ENCODE measurements at regions not wholly inside any gene's neighbourhood (a gene's known extent, or its start where the extent isn't known, plus 50 kb on each side); places are given as distances from the start of the nearest gene placed in this dataset.

DNA sequence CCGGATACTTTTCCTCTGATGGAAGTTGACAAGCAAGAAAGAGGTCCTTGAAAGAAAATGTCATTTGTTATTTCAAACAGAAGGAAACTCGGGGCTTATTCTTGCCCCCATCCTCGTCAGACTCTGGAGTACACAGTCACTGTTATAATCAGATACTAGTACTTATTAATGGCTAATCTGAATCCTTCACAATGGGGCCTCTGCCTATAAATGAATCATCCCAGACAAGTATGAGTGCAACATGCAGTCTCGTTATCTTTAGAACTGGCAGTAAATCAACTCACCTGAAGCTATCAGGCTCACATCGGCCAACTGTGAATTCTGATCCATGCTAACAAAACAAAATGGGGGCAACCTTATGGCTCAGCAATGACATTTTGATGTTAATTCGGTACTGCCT, 216.7 kb downstream of the GRIN2B start:
- Histone ChIP-seq H3K79me2 (ENCODE audit: insufficient read depth) (no peaks in the 10 kb centered on the region), H3K27me3 (ENCODE audit: insufficient read depth) (no peaks in the 10 kb centered on the region; the same call in 1 of the 2 replicates), H2AFZ (ENCODE audit: low read depth) (no peak overlapping the region), H3K9me2 (no peaks in the 10 kb centered on the region), H3K27ac (ENCODE audit: low read depth in 2 of 2, low read length in 1 of 2) (no peak overlapping the region), H3K4me3 (ENCODE audit: low read depth in 2 of 2, low read length in 1 of 2) (no peak overlapping the region), H3F3A (replicated peaks; ENCODE audit: insufficient read depth) (no peaks in the 10 kb centered on the region), H3K4me2 (no peak overlapping the region), H3K36me3 (replicated peaks in 1 of 2; ENCODE audit: control insufficient read depth in 1 of 2, insufficient read depth in 2 of 2, low read length in 1 of 2) (no peaks in the 10 kb centered on the region), H3K4me1 (ENCODE audit: control insufficient read depth in 1 of 2, insufficient read depth in 2 of 2, low read depth in 1 of 2, low read length in 1 of 2) (no peaks in the 10 kb centered on the region), H4K20me1 (ENCODE audit: insufficient read depth) (no peaks in the 10 kb centered on the region), H3K9ac (no peak overlapping the region), H3K9me3 (no peaks in the 10 kb centered on the region)
- WGBS (ENCODE audit: low lambda C conversion rate), result 13% methylated on average over 6 of the region's 6 CpGs
- TF ChIP-seq POLR2AphosphoS5 (IDR thresholded peaks at IDR 0.05; ENCODE audit: low read depth, low read length), result no peak
- TF ChIP-seq ELF1 (IDR thresholded peaks at IDR 0.05), result no peak
- TF ChIP-seq, protein P1, sequence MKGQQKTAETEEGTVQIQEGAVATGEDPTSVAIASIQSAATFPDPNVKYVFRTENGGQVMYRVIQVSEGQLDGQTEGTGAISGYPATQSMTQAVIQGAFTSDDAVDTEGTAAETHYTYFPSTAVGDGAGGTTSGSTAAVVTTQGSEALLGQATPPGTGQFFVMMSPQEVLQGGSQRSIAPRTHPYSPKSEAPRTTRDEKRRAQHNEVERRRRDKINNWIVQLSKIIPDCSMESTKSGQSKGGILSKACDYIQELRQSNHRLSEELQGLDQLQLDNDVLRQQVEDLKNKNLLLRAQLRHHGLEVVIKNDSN (IDR thresholded peaks at IDR 0.05; ENCODE audit: borderline replicate concordance, low read depth), result no peak
- no peak for TF ChIP-seq JUND (IDR thresholded peaks at IDR 0.05)
- TF ChIP-seq, protein P2, sequence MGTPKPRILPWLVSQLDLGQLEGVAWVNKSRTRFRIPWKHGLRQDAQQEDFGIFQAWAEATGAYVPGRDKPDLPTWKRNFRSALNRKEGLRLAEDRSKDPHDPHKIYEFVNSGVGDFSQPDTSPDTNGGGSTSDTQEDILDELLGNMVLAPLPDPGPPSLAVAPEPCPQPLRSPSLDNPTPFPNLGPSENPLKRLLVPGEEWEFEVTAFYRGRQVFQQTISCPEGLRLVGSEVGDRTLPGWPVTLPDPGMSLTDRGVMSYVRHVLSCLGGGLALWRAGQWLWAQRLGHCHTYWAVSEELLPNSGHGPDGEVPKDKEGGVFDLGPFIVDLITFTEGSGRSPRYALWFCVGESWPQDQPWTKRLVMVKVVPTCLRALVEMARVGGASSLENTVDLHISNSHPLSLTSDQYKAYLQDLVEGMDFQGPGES (IDR thresholded peaks at IDR 0.05; ENCODE audit: low read depth, low read length), result no peak
- TF ChIP-seq RFX5 (IDR thresholded peaks at IDR 0.05; ENCODE audit: low read length), result no peak
- no peak for TF ChIP-seq NRF1 (IDR thresholded peaks at IDR 0.05; ENCODE audit: low read depth, low read length)
- no peak for TF ChIP-seq MXI1 (IDR thresholded peaks at IDR 0.05; ENCODE audit: low read depth, low read length)
- no peak for TF ChIP-seq RCOR1 (IDR thresholded peaks at IDR 0.05; ENCODE audit: low read length)
- TF ChIP-seq NFIC (IDR thresholded peaks at IDR 0.05; ENCODE audit: borderline replicate concordance), result no peak
- TF ChIP-seq, protein P3, sequence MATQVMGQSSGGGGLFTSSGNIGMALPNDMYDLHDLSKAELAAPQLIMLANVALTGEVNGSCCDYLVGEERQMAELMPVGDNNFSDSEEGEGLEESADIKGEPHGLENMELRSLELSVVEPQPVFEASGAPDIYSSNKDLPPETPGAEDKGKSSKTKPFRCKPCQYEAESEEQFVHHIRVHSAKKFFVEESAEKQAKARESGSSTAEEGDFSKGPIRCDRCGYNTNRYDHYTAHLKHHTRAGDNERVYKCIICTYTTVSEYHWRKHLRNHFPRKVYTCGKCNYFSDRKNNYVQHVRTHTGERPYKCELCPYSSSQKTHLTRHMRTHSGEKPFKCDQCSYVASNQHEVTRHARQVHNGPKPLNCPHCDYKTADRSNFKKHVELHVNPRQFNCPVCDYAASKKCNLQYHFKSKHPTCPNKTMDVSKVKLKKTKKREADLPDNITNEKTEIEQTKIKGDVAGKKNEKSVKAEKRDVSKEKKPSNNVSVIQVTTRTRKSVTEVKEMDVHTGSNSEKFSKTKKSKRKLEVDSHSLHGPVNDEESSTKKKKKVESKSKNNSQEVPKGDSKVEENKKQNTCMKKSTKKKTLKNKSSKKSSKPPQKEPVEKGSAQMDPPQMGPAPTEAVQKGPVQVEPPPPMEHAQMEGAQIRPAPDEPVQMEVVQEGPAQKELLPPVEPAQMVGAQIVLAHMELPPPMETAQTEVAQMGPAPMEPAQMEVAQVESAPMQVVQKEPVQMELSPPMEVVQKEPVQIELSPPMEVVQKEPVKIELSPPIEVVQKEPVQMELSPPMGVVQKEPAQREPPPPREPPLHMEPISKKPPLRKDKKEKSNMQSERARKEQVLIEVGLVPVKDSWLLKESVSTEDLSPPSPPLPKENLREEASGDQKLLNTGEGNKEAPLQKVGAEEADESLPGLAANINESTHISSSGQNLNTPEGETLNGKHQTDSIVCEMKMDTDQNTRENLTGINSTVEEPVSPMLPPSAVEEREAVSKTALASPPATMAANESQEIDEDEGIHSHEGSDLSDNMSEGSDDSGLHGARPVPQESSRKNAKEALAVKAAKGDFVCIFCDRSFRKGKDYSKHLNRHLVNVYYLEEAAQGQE (IDR thresholded peaks at IDR 0.05; ENCODE audit: low read depth, low read length), result no peak
- no peak for TF ChIP-seq GABPA (IDR thresholded peaks at IDR 0.05; ENCODE audit: low read depth)
- no peak for TF ChIP-seq EZH2phosphoT487 (IDR thresholded peaks at IDR 0.05; ENCODE audit: borderline replicate concordance, low read depth)
- TF ChIP-seq TAF1 (IDR thresholded peaks at IDR 0.05; ENCODE audit: borderline replicate concordance, low read depth, low read length), result no peak
- CTCF ChIA-PET, result no interaction called here
- no peak for DNase-seq
- POLR2A ChIA-PET, result no interaction called here

Data from SK-N-SH (cell line).